Inflammatory macrophage treated with lipopolysaccharide for 4 hours (primary cell): ENCODE measurements at regions not wholly inside any gene's neighbourhood (a gene's known extent, or its start where the extent isn't known, plus 50 kb on each side); places are given as distances from the start of the nearest gene placed in this dataset.

ENCODE experiments used
- DNase-seq: peaks from one replicate; pipeline ENCODE4 v3.0.0-alpha.2; 2020

DNA sequence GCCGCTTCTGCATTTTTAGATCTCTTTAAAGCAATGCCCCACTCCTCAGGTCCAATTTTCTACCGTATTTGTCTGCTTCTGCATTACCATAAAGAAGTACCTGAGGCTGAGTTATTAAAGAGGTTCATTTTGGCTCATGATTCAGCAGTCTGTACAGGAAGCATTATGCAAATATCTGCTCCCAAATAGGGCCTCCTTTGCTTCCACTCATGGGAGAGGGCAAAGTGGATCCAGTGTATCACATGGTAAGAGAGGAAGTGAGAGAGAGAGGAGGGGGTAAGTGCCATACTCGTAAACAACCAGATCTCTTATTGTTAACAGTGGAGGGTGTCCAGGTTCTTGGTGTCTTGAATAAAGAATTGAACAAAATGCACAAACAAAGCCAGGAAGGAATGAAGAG, 316.1 kb upstream of the SEL1L start:
- no peak for DNase-seq

DNA sequence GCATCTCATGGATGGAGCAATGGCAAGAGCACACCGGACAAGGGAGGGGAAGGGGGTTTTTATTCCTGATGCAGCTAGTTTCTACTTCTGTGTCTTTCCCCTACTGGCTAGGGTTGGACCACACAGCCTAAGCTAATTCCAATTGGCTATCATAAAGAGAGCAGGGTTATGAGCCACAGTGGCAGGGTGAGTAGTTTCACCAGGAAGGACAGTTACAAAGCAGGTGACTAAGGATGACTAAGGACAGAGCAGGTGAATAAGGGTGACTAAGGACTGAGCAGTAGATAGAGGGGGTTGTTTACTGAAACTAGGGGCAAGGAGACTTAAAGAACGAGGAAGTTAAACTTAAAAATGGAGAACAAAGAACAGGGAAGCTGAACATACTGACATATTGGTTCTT, 321.4 kb upstream of the SEL1L start:
- no peak for DNase-seq

DNA sequence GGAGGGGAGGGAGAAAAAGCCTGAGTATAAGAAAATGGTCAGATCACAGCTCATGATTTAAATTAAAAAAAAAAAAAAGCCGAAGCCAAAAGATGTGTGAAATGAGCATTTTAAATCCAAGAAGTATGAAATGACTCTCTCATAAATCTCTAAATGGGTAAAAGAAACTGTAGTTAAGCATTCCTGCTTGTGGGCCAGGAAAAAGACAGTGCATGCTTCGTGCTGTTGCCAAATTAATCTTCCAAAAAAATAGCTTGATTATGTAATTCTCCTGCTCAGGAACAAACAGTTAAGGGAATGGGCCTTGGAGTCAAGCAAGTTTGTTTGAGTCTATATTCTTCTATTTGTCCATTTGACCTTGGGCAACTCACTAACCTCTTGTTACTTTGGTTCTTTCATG, 325.4 kb upstream of the SEL1L start:
- no peak for DNase-seq

DNA sequence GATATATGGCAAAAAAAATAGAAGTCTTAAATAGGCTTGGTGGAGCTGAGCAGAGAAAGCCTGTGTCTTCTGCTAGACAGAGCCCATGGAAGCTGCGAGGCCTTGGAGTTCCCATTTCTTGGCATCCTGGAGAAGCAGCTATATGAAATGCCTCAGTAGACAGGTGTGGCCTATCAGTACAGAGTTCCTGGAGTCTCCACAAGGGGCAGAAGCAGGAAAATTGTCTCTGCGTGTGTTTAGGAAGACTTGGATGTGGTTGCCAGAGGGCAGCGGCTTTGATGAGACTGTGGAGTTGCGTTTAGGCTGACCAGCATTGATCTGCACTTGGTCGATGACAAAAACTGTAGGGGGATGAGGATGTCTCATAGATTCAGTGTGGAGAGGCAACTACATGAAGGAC, 334.5 kb upstream of the SEL1L start:
- DNase-seq: no peak

DNA sequence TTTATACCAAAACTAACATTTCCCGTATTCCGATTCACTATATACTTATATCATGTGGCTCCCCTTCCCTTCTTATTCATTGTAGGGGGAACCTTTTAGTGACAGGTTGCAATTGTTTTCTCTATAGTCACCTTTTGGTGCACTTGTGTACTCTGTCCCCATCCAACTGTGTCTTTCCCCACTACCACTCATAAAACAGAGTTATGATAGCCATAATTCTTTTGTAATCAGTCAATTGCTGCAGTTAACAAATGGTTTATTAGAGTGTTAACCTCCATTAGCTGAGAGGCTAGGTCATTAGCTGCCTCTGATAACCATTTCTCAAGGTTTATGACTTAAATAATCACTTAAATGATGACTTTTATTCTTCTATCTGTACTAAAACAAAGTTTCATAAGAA, 338.1 kb upstream of the SEL1L start:
- no peak for DNase-seq

DNA sequence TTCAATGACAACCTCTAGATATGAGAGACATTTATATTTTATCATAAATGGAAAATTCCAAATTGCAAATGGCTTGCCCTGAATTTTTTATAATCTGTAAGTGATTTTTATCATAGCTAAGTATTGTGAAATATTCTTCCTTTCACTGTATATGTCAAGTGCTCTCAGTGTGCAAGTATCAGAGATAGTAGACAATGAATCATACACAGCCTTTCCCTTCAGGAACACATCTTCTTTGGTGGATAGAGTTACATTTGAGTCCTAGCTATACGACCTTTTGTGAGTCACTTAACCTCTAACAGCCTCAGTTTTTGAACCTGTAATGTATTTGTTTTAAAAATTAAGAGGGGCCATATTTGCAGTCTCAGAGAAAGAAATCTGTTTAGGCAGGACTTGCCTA, 350.7 kb upstream of the SEL1L start:
- no peak for DNase-seq

GRCh38 chr14:81886588-81886987, 352.9 kb upstream of the SEL1L start:
- no peak for DNase-seq

DNA sequence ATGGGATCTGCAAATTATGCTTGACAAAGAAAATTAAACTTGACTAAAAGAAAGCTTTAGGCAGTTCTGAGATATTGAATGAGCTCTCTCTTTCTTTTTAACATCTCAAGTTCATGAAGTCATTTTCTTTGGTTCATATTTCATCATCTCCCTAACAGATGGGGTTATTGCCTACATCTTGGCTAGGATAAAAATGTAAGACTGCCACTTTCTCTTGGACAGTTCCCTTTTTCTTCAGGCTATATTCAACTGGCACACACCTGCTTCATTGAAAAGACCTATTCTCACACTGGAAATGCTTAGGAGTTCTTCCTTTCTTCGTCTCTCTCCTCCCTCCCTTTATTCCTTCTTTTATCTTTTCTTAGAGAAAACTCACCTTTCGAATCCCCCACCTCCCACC, 355.9 kb upstream of the SEL1L start:
- no peak for DNase-seq

GRCh38 chr14:81890020-81890419, 356.4 kb upstream of the SEL1L start:
- no peak for DNase-seq

DNA sequence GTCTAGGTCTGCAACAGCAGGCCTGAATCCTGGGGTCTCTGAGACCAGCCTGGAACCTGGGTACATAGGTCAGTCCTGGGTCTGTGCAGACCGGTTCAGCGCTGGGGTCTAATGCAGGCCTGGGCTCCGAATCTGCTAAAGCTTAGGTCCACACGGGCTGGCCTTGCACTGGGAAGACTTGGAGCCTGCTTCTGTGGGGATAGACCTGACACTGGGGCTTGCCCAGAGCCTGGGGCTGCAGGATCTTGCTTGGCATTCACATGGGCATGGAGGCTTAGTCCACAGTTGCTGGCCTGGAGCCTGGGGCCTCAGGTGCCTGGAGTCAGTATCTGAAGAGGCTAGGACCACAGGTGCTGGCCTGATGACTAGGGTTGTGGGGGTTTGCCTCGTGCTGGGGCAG, 369.8 kb upstream of the SEL1L start:
- no peak for DNase-seq

DNA sequence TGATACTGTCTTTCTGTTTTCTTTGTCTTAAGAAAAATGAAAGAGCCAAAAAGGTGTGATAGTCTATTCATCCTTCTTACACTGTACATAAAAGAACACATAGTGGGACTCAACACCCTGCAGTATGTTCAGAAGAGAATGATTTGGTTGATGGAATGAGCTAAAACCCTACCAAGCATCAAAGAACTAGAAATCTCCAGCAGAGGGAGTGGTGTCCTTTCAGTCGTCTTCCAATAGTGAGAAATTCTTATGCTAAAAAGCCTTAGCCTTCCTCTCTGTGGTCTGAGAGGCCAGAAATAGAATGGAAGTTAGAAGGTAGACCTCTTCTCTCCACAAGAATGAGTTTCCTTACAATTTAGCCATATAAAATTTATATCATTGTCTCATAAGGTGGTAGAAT, 393.4 kb upstream of the SEL1L start:
- DNase-seq: no peak

DNA sequence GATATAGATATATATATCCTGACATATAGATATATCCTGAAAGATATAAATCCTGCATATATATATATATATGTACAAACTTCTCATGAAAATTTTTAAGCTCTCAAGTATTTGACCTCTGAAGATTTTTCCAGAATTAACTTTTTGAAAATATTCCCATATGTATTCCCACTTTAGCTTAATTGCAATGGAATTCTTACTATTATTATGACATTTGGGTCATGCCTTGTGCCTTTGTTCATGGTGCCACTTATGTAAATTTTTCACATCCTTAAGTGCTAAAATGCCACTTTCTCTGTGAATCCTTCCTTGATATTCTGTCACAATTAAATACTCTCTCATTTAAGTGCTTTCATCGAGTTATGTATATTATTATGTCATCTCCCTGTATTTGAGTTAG, 398.2 kb upstream of the SEL1L start:
- no peak for DNase-seq

DNA sequence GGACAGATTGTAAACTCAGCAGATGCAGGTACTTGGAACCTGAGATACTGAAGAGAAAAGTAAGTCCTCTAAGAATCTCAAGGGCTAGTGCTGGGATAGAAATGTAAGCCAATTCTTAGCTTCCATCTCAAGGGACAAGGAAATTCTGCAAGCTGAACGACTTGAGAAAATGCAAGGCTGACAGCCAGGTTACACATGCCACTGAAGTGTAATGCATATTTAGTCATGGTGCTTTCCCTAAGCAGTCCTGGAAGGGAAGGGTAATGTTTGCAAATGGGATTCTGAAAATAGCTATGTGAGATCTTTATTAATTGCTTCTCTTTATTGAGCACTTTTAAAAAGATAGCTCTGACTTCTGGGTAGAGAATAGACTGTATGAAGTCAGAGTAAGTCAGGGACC, 402.7 kb upstream of the SEL1L start:
- no peak for DNase-seq

DNA sequence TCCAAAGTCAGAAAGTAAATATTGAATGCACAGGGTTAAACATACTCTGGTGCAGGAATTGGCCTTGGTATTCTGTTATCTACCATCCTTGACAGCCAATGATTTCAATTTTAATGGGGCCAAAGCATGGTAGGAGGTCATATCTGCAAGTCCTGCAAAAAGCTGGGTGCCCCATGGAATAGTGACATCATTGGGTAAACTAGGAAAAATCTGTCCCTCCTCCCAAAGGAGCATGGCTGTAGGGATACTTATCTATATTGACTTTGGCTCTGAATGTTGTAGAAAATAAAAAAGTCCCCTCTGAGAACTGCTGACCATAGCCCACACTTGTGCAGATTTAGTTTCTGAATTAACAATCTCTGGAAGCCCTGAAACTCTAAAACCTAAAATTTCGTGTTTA, 403.2 kb upstream of the SEL1L start:
- no peak for DNase-seq

DNA sequence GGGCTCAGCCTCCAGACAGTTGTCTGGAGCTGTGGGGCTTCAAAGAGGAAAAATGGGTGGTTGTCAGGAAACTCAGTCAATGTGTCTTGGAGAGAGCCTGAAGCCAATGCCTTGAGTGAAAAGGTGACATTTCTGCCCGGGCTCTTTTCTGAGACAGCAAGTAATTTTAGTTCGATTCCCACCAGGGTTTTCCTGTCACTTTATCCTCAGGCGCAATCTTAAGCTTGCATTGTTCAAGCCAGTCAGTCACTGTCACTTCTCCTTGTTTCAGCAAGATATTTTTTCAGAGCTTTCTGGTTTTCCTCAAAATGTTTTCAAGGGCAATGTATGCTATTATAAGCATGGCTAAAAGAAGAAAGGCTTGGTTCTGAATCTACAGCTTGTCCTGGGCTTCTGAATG, 404.7 kb upstream of the SEL1L start:
- DNase-seq: no peak

DNA sequence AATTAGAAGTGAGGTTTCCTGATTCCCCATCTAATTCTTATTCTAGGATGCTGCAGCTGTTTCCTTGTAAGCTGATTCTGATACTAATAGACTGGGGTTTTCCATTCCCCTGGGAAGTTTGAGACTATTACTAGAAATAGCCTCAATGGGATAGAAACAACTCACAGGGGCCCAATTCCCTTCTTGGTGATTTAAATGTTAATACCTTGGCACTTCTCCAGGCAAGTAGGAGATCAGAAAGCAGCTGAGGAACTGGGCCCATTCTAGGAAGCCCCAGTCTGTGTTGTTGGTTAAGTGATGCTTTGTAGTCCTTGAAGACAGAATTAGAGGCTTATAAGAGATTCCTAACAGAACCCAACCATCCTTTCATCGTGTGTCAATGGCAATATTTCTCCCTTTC, 407.0 kb upstream of the SEL1L start:
- DNase-seq: no peak

GRCh38 chr14:81942071-81942470, 408.4 kb upstream of the SEL1L start:
- no peak for DNase-seq

DNA sequence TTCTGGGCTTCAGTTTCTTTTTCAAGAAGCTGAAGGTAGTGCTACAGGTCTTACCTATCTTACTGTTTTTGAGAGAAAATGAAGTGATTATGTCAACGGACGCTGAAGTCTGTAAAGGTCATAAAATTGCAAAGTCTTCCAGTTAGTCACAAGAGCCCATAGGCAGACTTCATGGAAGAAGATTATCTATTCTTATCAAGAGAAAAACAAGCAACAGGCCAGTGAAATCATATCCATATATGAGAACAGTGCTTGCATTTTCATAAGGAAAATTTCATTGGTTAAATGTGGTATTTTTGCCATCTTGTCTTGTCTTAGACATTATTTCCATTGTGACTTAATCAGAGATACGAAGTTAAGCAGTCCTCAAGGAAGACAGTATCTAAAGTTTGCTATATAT, 412.7 kb upstream of the SEL1L start:
- no peak for DNase-seq

- no peak for DNase-seq
Observed at GRCh38 chr14:81946834-81947798, 413.5 kb upstream of the SEL1L start.

- DNase-seq: no peak
Observed at GRCh38 chr14:81952917-81953316, 419.3 kb upstream of the SEL1L start.

DNA sequence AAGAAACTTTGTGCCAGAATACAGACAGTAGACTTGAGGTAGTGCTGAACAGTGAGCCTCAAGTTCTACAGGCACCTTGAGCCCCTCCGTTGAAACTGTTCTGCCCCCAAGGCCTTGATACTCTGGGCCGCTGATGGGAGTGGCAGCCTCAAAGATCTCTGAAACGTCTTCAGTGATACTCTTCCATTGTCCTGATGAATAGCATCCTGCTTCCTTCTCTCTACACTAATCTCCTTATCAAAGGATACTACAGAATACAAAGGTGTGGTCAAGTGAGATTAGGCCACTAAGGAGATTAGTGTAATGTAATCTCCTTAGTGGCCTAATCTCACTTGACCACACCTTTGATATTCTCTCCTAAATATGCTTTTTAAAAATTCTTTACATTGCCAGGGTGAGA, 419.8 kb upstream of the SEL1L start:
- no peak for DNase-seq

DNA sequence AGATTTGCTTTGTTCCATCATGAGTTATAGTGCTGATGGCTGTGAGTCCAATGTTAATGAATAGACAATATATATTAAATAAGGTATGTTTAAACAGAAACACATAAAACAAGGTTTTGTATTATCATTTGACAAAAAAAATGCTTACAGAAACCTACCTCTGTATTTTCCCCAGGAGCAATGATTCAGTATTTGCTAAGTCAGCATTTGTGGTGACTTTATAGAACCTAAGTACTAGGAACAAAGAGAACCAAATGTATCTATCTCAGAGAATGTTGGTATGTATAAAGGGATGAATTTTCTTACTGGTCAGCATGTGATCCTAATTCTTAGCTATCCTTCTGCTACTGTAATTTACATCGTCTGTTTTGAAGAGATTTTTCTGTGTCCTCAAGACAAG, 421.5 kb upstream of the SEL1L start:
- DNase-seq: no peak

DNA sequence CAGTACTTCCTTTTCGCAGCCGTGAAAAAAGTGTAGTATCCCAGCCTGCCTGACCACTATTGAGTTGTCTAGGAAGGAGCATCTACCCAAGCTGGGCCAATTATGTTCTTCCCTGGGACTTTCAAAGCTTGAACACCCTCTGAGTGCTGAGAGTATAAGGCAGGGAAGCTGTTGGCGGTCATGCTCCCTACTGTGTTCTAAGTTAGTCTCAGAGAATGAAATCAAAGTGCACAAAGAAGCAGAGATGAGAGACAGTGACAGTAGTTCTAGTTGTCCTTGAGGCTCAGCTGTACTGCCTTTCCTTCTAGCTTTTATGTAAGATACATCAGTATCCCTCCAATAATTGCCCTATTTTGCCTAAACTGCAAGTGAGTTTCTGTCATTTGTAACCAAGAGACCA, 427.1 kb upstream of the SEL1L start:
- no peak for DNase-seq

GRCh38 chr14:81963846-81964245, 430.2 kb upstream of the SEL1L start:
- DNase-seq: no peak

- DNase-seq: no peak
Observed at GRCh38 chr14:81970307-81970706, 436.7 kb upstream of the SEL1L start.
